ENCODE measurements at regions not wholly inside any gene's neighbourhood (a gene's known extent, or its start where the extent isn't known, plus 50 kb on each side); places are given as distances from the start of the nearest gene placed in this dataset.
A peak's percentile ranks its signal among the peaks of the same experiment; 100 is the strongest.

DNA sequence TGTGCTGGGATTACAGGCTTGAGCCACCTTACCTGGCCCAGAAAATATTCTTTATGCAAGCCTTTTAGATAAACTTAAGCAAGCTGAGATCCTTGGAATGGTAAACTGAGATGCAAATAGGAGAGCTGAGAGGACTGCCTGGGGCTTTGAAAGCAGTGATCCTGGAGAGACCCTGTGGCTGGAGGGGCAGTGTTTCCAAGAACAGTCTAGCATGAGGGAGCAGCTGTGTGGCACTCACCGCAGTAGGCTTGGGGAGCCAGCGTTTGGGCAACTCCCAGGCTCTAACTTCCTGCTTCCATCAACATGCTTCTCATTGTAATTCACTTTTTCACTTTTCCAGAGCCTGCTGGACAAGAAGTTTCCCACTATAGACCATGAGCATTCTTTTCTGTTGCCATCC is 144.1 kb upstream of the CELF4 start:
- H3K4me1 ChIP-seq = peaks cover 0 to 7% (median 0%) of the 10 kb centered on the region in 4 donors
- DNase-seq = no peak
- TF ChIP-seq POLR2A (IDR thresholded peaks at IDR 0.05) (no peak), EP300 (IDR thresholded peaks at IDR 0.05) (no peak), POLR2AphosphoS5 (IDR thresholded peaks at IDR 0.05) (no peak)
- TF ChIP-seq, protein P1, sequence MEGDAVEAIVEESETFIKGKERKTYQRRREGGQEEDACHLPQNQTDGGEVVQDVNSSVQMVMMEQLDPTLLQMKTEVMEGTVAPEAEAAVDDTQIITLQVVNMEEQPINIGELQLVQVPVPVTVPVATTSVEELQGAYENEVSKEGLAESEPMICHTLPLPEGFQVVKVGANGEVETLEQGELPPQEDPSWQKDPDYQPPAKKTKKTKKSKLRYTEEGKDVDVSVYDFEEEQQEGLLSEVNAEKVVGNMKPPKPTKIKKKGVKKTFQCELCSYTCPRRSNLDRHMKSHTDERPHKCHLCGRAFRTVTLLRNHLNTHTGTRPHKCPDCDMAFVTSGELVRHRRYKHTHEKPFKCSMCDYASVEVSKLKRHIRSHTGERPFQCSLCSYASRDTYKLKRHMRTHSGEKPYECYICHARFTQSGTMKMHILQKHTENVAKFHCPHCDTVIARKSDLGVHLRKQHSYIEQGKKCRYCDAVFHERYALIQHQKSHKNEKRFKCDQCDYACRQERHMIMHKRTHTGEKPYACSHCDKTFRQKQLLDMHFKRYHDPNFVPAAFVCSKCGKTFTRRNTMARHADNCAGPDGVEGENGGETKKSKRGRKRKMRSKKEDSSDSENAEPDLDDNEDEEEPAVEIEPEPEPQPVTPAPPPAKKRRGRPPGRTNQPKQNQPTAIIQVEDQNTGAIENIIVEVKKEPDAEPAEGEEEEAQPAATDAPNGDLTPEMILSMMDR (IDR thresholded peaks at IDR 0.05) = no peak
- no peak overlapping the region for H3K27ac ChIP-seq
- ATAC-seq (ENCODE audit: low FRiP score in 2 of 2) = no peak
- no peaks in the 10 kb centered on the region for H3K27me3 ChIP-seq
- no peak overlapping the region for H3K4me3 ChIP-seq
- H3K36me3 ChIP-seq = no peaks in the 10 kb centered on the region
- H3K9me3 ChIP-seq = no peaks in the 10 kb centered on the region
- 62 to 67% methylated on average over 2 of the region's 2 CpGs for WGBS, 2 donors

DNA sequence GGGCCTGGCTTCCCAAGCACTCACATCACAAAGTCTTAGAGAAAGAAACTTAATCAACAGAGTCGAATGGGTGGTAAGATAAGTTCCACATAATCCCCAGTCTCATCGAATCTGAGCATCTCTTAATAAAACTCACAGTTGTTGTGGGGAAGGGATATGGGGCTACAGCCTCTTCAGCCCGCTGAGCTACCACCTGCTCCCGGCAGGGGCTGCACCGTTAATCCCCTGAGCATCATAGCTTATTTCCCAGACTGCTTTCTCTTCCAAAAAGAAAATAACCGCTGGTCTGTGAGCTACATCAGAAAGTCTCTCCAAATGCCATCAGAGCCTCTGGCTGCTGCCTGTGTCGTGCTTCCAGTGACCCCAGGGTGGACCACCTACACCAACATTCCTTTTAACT is 139.4 kb upstream of the CELF4 start:
- DNase-seq (no peak), ATAC-seq (ENCODE audit: low FRiP score in 2 of 2) (no peak)
- TF ChIP-seq, protein P1 (IDR thresholded peaks at IDR 0.05) = no peak
- TF ChIP-seq POLR2AphosphoS5 (IDR thresholded peaks at IDR 0.05) = no peak
- no peak for TF ChIP-seq POLR2A (IDR thresholded peaks at IDR 0.05)
- TF ChIP-seq EP300 (IDR thresholded peaks at IDR 0.05) = no peak
- H3K9me3 ChIP-seq = no peaks in the 10 kb centered on the region
- WGBS, 2 donors = 87 to 91% methylated on average over 7 of the region's 7 CpGs
- H3K4me1 ChIP-seq = peaks cover 0 to 7% (median 0%) of the 10 kb centered on the region in 4 donors
- no peaks in the 10 kb centered on the region for H3K27me3 ChIP-seq
- no peak overlapping the region for H3K4me3 ChIP-seq
- H3K36me3 ChIP-seq = no peaks in the 10 kb centered on the region
- no peak overlapping the region for H3K27ac ChIP-seq

DNA sequence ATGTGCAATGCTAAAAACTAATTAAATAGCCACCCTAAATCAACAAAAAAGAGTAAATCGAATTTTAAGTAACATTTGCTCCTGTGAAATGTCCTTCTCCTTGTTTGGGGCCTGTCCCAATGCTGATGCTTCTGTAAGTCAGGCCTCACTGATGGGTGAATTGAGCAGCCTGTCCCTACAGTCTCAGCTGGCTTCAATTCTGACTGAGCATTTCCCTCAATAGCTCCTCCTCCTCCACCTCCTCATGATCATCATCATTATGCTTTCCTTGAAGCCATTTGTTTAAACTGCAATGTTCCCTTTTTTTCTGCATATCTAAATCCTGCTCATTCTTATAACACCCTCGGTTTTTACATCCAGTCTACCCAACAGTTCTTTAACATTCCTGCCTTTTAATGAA is 137.2 kb upstream of the CELF4 start:
- no peak overlapping the region for H3K27ac ChIP-seq
- no peak for TF ChIP-seq POLR2AphosphoS5 (IDR thresholded peaks at IDR 0.05)
- 65 to 85% methylated on average over 2 of the region's 2 CpGs for WGBS, 2 donors
- H3K9me3 ChIP-seq = no peaks in the 10 kb centered on the region
- H3K36me3 ChIP-seq = no peaks in the 10 kb centered on the region
- ATAC-seq (ENCODE audit: low FRiP score in 2 of 2) = no peak
- no peak for DNase-seq
- no peak overlapping the region for H3K4me3 ChIP-seq
- H3K4me1 ChIP-seq = peaks cover 0 to 2% (median 0%) of the 10 kb centered on the region in 4 donors
- no peaks in the 10 kb centered on the region for H3K27me3 ChIP-seq

- DNase-seq (no peak), ATAC-seq (ENCODE audit: low FRiP score in 2 of 2) (peak in 1 of 2 donors; percentile 36)
- 21 to 34% methylated on average over 3 of the region's 3 CpGs for WGBS, 2 donors
- H3K4me1 ChIP-seq = no peaks in the 10 kb centered on the region
- no peaks in the 10 kb centered on the region for H3K27me3 ChIP-seq
- H3K9me3 ChIP-seq = no peaks in the 10 kb centered on the region
- TF ChIP-seq POLR2A (IDR thresholded peaks at IDR 0.05) (no peak), EP300 (IDR thresholded peaks at IDR 0.05) (no peak)
- no peaks in the 10 kb centered on the region for H3K36me3 ChIP-seq
- H3K4me3 ChIP-seq = no peak overlapping the region
- H3K27ac ChIP-seq = no peak overlapping the region
These were observed 136.4 kb upstream of the CELF4 start for GRCh38 chr18:37701967-37702366.

GRCh38 chr18:37698508-37699040 is 133.0 kb upstream of the CELF4 start:
- 44 to 53% methylated on average over 3 of the region's 3 CpGs for WGBS, 2 donors
- Histone ChIP-seq H3K27ac (no peak overlapping the region), H3K4me1 (no peaks in the 10 kb centered on the region), H3K9me3 (no peaks in the 10 kb centered on the region), H3K4me3 (no peak overlapping the region), H3K36me3 (no peaks in the 10 kb centered on the region), H3K27me3 (no peaks in the 10 kb centered on the region)
- DNase-seq (no peak), ATAC-seq (ENCODE audit: low FRiP score in 2 of 2) (no peak)
- no peak for TF ChIP-seq EP300 (IDR thresholded peaks at IDR 0.05)
- TF ChIP-seq, protein P1 (IDR thresholded peaks at IDR 0.05) = no peak

DNA sequence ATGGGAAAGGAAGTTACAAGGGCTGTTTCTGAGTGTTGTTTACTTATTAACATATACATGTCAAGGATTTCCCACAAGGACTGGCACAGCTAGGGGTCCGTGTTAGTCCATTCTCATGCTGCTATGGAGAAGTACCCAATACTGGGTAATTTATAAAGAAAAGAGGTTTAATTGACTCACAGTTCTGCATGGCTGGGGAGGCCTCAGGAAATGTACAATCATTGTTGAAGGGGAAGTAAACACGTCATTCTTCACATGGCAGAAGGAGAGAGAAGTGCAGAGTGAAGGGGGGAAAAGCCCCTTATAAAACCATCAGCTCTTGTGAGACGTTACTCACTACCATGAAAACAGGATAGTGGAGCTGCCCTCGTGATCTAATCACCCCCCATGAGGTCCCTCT is 128.9 kb upstream of the CELF4 start:
- no peak for DNase-seq
- Histone ChIP-seq H3K27me3 (no peaks in the 10 kb centered on the region), H3K36me3 (no peaks in the 10 kb centered on the region), H3K27ac (no peak overlapping the region), H3K4me1 (no peaks in the 10 kb centered on the region), H3K9me3 (no peaks in the 10 kb centered on the region), H3K4me3 (no peak overlapping the region)
- TF ChIP-seq, protein P1 (IDR thresholded peaks at IDR 0.05) = no peak
- TF ChIP-seq EP300 (IDR thresholded peaks at IDR 0.05) (no peak), POLR2AphosphoS5 (IDR thresholded peaks at IDR 0.05) (no peak), POLR2A (IDR thresholded peaks at IDR 0.05) (no peak)
- 23 to 30% methylated on average over 4 of the region's 4 CpGs for WGBS, 2 donors
- no peak for ATAC-seq (ENCODE audit: low FRiP score in 2 of 2)
